ENCODE measurements at regions not wholly inside any gene's neighbourhood (a gene's known extent, or its start where the extent isn't known, plus 50 kb on each side); places are given as distances from the start of the nearest gene placed in this dataset.

- no peak for TF ChIP-seq CTCF (IDR thresholded peaks at IDR 0.05; ENCODE audit: low read depth, low read length)
- Histone ChIP-seq H3K27ac (no peak overlapping the region), H3K27me3 (ENCODE audit: insufficient read depth, low read depth, severe bottlenecking) (no peaks in the 10 kb centered on the region), H3K9me3 (ENCODE audit: severe bottlenecking) (no peaks in the 10 kb centered on the region), H3K36me3 (no peaks in the 10 kb centered on the region), H3K4me3 (ENCODE audit: low read depth, low read length) (no peak overlapping the region)
- no peak for DNase-seq
Measured at GRCh38 chr15:46918462-46919140, 798.7 kb upstream of the SEMA6D start.

- H3K27ac ChIP-seq = no peak overlapping the region
- H3K36me3 ChIP-seq = no peaks in the 10 kb centered on the region
- H3K27me3 ChIP-seq (ENCODE audit: insufficient read depth, low read depth, severe bottlenecking) = no peaks in the 10 kb centered on the region
- no peak for DNase-seq
- H3K4me3 ChIP-seq (ENCODE audit: low read depth, low read length) = no peak overlapping the region
- TF ChIP-seq CTCF (IDR thresholded peaks at IDR 0.05; ENCODE audit: low read depth, low read length) = no peak
- no peaks in the 10 kb centered on the region for H3K9me3 ChIP-seq (ENCODE audit: severe bottlenecking)
Measured at GRCh38 chr15:46921891-46922290, 795.4 kb upstream of the SEMA6D start.

GRCh38 chr15:46930426-46930825 lies 786.9 kb upstream of the SEMA6D start:
- H3K27me3 ChIP-seq (ENCODE audit: insufficient read depth, low read depth, severe bottlenecking) = no peaks in the 10 kb centered on the region
- no peak overlapping the region for H3K4me3 ChIP-seq (ENCODE audit: low read depth, low read length)
- H3K27ac ChIP-seq = no peak overlapping the region
- TF ChIP-seq CTCF (IDR thresholded peaks at IDR 0.05; ENCODE audit: low read depth, low read length) = no peak
- H3K36me3 ChIP-seq = no peaks in the 10 kb centered on the region
- DNase-seq = no peak
- no peaks in the 10 kb centered on the region for H3K9me3 ChIP-seq (ENCODE audit: severe bottlenecking)

- H3K4me3 ChIP-seq (ENCODE audit: low read depth, low read length) = no peak overlapping the region
- H3K27ac ChIP-seq = no peak overlapping the region
- H3K36me3 ChIP-seq = no peaks in the 10 kb centered on the region
- no peak for TF ChIP-seq CTCF (IDR thresholded peaks at IDR 0.05; ENCODE audit: low read depth, low read length)
- H3K9me3 ChIP-seq (ENCODE audit: severe bottlenecking) = no peaks in the 10 kb centered on the region
- DNase-seq = no peak
- H3K27me3 ChIP-seq (ENCODE audit: insufficient read depth, low read depth, severe bottlenecking) = no peaks in the 10 kb centered on the region
Measured at GRCh38 chr15:46933332-46933731, 784.0 kb upstream of the SEMA6D start.

- no peaks in the 10 kb centered on the region for H3K9me3 ChIP-seq (ENCODE audit: severe bottlenecking)
- DNase-seq = no peak
- no peak for TF ChIP-seq CTCF (IDR thresholded peaks at IDR 0.05; ENCODE audit: low read depth, low read length)
- no peaks in the 10 kb centered on the region for H3K27me3 ChIP-seq (ENCODE audit: insufficient read depth, low read depth, severe bottlenecking)
- no peaks in the 10 kb centered on the region for H3K36me3 ChIP-seq
- no peak overlapping the region for H3K27ac ChIP-seq
- no peak overlapping the region for H3K4me3 ChIP-seq (ENCODE audit: low read depth, low read length)
Measured at GRCh38 chr15:46934851-46935250, 782.5 kb upstream of the SEMA6D start.

- no peak overlapping the region for H3K4me3 ChIP-seq (ENCODE audit: low read depth, low read length)
- H3K27me3 ChIP-seq (ENCODE audit: insufficient read depth, low read depth, severe bottlenecking) = no peaks in the 10 kb centered on the region
- TF ChIP-seq CTCF (IDR thresholded peaks at IDR 0.05; ENCODE audit: low read depth, low read length) = no peak
- H3K27ac ChIP-seq = no peak overlapping the region
- DNase-seq = no peak
- H3K9me3 ChIP-seq (ENCODE audit: severe bottlenecking) = no peaks in the 10 kb centered on the region
- no peaks in the 10 kb centered on the region for H3K36me3 ChIP-seq
Measured at GRCh38 chr15:46938169-46938568, 779.1 kb upstream of the SEMA6D start.

Measured in WERI-Rb-1 (cell line).